ENCODE measurements at regions not wholly inside any gene's neighbourhood (a gene's known extent, or its start where the extent isn't known, plus 50 kb on each side); places are given as distances from the start of the nearest gene placed in this dataset.

DNA sequence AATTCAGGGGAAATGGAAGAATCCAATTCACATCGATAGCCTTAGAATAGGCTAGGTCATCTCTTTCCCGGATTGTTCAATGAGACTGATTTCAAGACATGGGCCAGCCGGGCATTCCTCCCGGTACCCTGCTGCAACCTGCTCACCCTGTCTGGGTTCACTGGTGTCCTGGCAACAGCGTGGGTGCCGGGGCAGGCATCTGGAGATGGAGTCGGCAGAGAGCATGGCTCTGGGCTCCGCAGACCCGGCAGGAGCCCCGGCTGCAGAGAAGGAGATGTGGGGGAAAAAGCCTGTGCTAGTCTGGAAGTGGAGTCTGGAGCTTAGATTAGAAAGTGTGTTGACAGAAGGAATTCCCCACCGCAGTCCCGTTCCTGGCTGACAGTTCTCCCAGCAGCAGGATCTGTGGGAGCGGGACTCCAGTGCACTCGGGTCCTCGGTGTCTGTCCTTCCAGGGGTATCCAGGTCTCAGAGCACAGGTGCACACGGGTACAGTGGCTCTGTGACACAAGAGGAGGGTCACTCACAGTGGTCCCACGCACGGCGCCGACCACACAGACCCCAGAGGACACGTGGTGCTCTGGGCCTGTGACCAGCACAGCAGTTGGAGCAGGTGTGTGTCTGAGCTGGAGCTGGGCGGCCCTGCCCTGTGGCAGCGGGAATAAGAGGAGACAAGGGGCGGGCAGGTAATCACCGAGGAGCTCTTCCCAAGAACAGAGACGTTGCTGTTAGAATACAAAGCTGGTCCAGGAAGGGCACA, 65.7 kb upstream of the PITRM1 start:
- 91% methylated on average over 26 of the region's 26 CpGs for WGBS
- Histone ChIP-seq H3K27ac (ENCODE audit: low read depth, low read length) (no peak overlapping the region), H3K9me3 (ENCODE audit: insufficient read depth, low read depth, low read length) (no peaks in the 10 kb centered on the region; the same call in 1 of the 2 replicates), H3K4me3 (ENCODE audit: low read length) (no peak overlapping the region), H3K36me3 (ENCODE audit: insufficient read depth, low read length) (no peaks in the 10 kb centered on the region), H3K27me3 (ENCODE audit: insufficient read depth, low read length) (no peaks in the 10 kb centered on the region), H3K9ac (ENCODE audit: low read depth, low read length) (no peak overlapping the region), H3K4me1 (ENCODE audit: insufficient read depth, low read length) (no peaks in the 10 kb centered on the region)

DNA sequence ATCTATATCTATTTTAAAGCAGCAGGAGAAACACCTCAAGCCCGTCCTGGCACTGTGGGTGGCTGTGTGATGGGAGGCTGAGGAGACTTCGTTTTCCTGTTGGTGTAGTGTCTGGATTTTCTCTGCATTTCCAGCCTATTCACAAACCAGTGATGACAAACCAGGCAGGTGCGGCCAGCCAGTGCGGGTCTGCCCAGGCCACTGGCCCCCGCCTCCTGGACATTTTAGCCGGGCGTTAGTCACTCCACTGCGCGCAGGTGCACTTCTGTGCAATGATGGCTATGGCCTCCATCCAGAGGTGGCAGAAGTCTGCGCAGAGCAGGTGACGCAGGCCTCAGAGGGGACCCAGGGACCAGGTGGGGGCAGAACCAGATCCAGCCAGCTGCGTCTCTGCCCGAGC, 64.9 kb upstream of the PITRM1 start:
- H3K27ac ChIP-seq (ENCODE audit: low read depth, low read length) = no peak overlapping the region
- no peaks in the 10 kb centered on the region for H3K4me1 ChIP-seq (ENCODE audit: insufficient read depth, low read length)
- 95% methylated on average over 12 of the region's 13 CpGs for WGBS

GRCh38 chr10:3236644-3237404, 64.2 kb upstream of the PITRM1 start:
- no peaks in the 10 kb centered on the region; the same call in 1 of the 2 replicates for H3K9me3 ChIP-seq (ENCODE audit: insufficient read depth, low read depth, low read length)
- H3K27me3 ChIP-seq (ENCODE audit: insufficient read depth, low read length) = no peaks in the 10 kb centered on the region
- no peaks in the 10 kb centered on the region for H3K36me3 ChIP-seq (ENCODE audit: insufficient read depth, low read length)
- WGBS = 96% methylated on average over 15 of the region's 15 CpGs
- H3K9ac ChIP-seq (ENCODE audit: low read depth, low read length) = no peak overlapping the region
- H3K4me3 ChIP-seq (ENCODE audit: low read length) = no peak overlapping the region
- H3K27ac ChIP-seq (ENCODE audit: low read depth, low read length) = no peak overlapping the region
- no peaks in the 10 kb centered on the region for H3K4me1 ChIP-seq (ENCODE audit: insufficient read depth, low read length)

More for the DNA sequence above, 64.9 kb upstream of the PITRM1 start:
- no peak overlapping the region for H3K4me3 ChIP-seq (ENCODE audit: low read length)
- H3K9ac ChIP-seq (ENCODE audit: low read depth, low read length) = no peak overlapping the region
- no peaks in the 10 kb centered on the region for H3K36me3 ChIP-seq (ENCODE audit: insufficient read depth, low read length)
- H3K9me3 ChIP-seq (ENCODE audit: insufficient read depth, low read depth, low read length) = no peaks in the 10 kb centered on the region; the same call in 1 of the 2 replicates
- H3K27me3 ChIP-seq (ENCODE audit: insufficient read depth, low read length) = no peaks in the 10 kb centered on the region

GRCh38 chr10:3235996-3236510, 63.5 kb upstream of the PITRM1 start:
- Histone ChIP-seq H3K9ac (ENCODE audit: low read depth, low read length) (no peak overlapping the region), H3K27ac (ENCODE audit: low read depth, low read length) (no peak overlapping the region), H3K9me3 (ENCODE audit: insufficient read depth, low read depth, low read length) (no peaks in the 10 kb centered on the region; the same call in 1 of the 2 replicates), H3K36me3 (ENCODE audit: insufficient read depth, low read length) (no peaks in the 10 kb centered on the region), H3K27me3 (ENCODE audit: insufficient read depth, low read length) (no peaks in the 10 kb centered on the region), H3K4me1 (ENCODE audit: insufficient read depth, low read length) (no peaks in the 10 kb centered on the region), H3K4me3 (ENCODE audit: low read length) (no peak overlapping the region)
- 95% methylated on average over 15 of the region's 15 CpGs for WGBS

- H3K4me1 ChIP-seq (ENCODE audit: insufficient read depth, low read length) = no peaks in the 10 kb centered on the region
- H3K4me3 ChIP-seq (ENCODE audit: low read length) = no peak overlapping the region
- no peak overlapping the region for H3K27ac ChIP-seq (ENCODE audit: low read depth, low read length)
- WGBS = 99% methylated on average over 10 of the region's 10 CpGs
- H3K9me3 ChIP-seq (ENCODE audit: insufficient read depth, low read depth, low read length) = no peaks in the 10 kb centered on the region; the same call in 1 of the 2 replicates
- no peaks in the 10 kb centered on the region for H3K36me3 ChIP-seq (ENCODE audit: insufficient read depth, low read length)
- H3K9ac ChIP-seq (ENCODE audit: low read depth, low read length) = no peak overlapping the region
- H3K27me3 ChIP-seq (ENCODE audit: insufficient read depth, low read length) = no peaks in the 10 kb centered on the region
These were observed 62.8 kb upstream of the PITRM1 start for GRCh38 chr10:3235395-3235794.

GRCh38 chr10:3233486-3233990, 61.0 kb upstream of the PITRM1 start:
- Histone ChIP-seq H3K36me3 (ENCODE audit: insufficient read depth, low read length) (no peaks in the 10 kb centered on the region), H3K9ac (ENCODE audit: low read depth, low read length) (no peak overlapping the region), H3K27ac (ENCODE audit: low read depth, low read length) (no peak overlapping the region)

DNA sequence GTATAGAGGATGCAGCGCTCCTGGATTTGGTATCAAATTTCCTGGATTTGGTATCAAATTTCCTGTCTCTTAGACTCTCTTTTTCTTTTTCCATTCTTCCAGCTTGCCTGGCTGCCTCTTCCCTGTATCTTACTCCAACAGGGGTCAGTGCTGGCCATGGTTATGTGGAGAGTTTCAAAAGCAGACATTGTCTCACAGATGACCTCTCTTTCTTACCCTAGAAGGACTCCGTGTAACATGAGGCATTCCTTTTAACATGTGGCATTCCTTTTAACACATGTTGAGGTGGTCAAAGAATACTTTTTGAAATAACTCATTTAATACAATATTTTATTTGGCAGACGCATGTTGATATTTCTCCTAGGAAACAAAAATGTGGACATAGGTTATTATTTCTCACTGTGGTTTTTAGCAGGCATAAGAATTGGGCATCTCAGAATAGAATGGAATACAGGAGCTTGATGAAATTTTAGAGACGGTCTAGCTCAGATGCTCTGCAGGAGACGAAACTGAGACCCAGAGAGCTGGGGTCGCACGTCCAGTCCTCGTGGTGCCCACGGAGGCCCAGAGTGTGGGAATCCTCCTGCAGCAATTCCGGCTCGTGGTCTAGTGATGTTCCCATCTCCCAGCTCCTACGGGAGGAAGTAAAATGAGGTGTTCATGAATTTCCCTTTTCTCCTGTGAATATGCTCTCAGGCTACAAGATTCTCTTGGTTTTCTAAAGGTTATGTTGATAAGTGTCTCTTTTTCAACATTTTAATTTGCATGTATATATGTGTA, 59.6 kb upstream of the PITRM1 start:
- no peaks in the 10 kb centered on the region for H3K27me3 ChIP-seq (ENCODE audit: insufficient read depth, low read length)
- H3K4me3 ChIP-seq (ENCODE audit: low read length) = no peak overlapping the region
- H3K4me1 ChIP-seq (ENCODE audit: insufficient read depth, low read length) = peaks cover 4% of the 10 kb centered on the region; the same call in 1 of the 2 replicates
- H3K9ac ChIP-seq (ENCODE audit: low read depth, low read length) = no peak overlapping the region
- no peaks in the 10 kb centered on the region for H3K36me3 ChIP-seq (ENCODE audit: insufficient read depth, low read length)
- WGBS = 91% methylated on average over 11 of the region's 12 CpGs
- H3K9me3 ChIP-seq (ENCODE audit: insufficient read depth, low read depth, low read length) = no peaks in the 10 kb centered on the region; the same call in 1 of the 2 replicates
- no peak overlapping the region for H3K27ac ChIP-seq (ENCODE audit: low read depth, low read length)

More at GRCh38 chr10:3233486-3233990, 61.0 kb upstream of the PITRM1 start:
- Histone ChIP-seq H3K27me3 (ENCODE audit: insufficient read depth, low read length) (no peaks in the 10 kb centered on the region), H3K4me1 (ENCODE audit: insufficient read depth, low read length) (no peaks in the 10 kb centered on the region), H3K9me3 (ENCODE audit: insufficient read depth, low read depth, low read length) (no peaks in the 10 kb centered on the region; the same call in 1 of the 2 replicates), H3K4me3 (ENCODE audit: low read length) (no peak overlapping the region)
- 98% methylated on average over 5 of the region's 5 CpGs for WGBS

GRCh38 chr10:3229815-3230214, 57.2 kb upstream of the PITRM1 start:
- H3K4me1 ChIP-seq (ENCODE audit: insufficient read depth, low read length) = peaks cover 4% of the 10 kb centered on the region; the same call in 1 of the 2 replicates
- H3K27ac ChIP-seq (ENCODE audit: low read depth, low read length) = no peak overlapping the region
- H3K4me3 ChIP-seq (ENCODE audit: low read length) = no peak overlapping the region
- 81% methylated on average over 2 of the region's 3 CpGs for WGBS
- H3K36me3 ChIP-seq (ENCODE audit: insufficient read depth, low read length) = no peaks in the 10 kb centered on the region
- no peak overlapping the region for H3K9ac ChIP-seq (ENCODE audit: low read depth, low read length)
- no peaks in the 10 kb centered on the region for H3K27me3 ChIP-seq (ENCODE audit: insufficient read depth, low read length)
- H3K9me3 ChIP-seq (ENCODE audit: insufficient read depth, low read depth, low read length) = no peaks in the 10 kb centered on the region; the same call in 1 of the 2 replicates

DNA sequence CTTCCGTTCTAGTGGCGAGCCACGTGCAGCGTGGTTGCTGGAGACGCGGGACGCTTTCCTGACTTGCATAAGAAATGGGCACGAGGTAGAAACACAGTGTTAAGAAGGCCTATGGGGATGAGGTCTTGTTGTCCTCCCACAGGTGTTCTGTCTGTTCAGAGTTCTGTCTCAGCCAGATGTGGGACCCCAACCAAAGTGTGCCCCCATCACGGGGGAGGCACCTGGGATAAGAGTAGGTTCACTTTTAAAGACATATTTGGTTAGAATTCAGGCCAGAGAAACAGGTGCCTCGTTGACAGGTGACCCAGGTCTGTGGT, 56.0 kb upstream of the PITRM1 start:
- 87% methylated on average over 10 of the region's 10 CpGs for WGBS
- Histone ChIP-seq H3K9me3 (ENCODE audit: insufficient read depth, low read depth, low read length) (no peaks in the 10 kb centered on the region), H3K9ac (ENCODE audit: low read depth, low read length) (no peak overlapping the region)

GRCh38 chr10:3226960-3227744, 54.6 kb upstream of the PITRM1 start:
- H3K27me3 ChIP-seq (ENCODE audit: insufficient read depth, low read length) = no peaks in the 10 kb centered on the region
- no peak overlapping the region for H3K9ac ChIP-seq (ENCODE audit: low read depth, low read length)
- no peak overlapping the region for H3K4me3 ChIP-seq (ENCODE audit: low read length)
- no peak overlapping the region for H3K27ac ChIP-seq (ENCODE audit: low read depth, low read length)
- 87% methylated on average over 10 of the region's 11 CpGs for WGBS
- H3K4me1 ChIP-seq (ENCODE audit: insufficient read depth, low read length) = peaks cover 4% of the 10 kb centered on the region; the same call in 1 of the 2 replicates
- no peaks in the 10 kb centered on the region for H3K36me3 ChIP-seq (ENCODE audit: insufficient read depth, low read length)
- H3K9me3 ChIP-seq (ENCODE audit: insufficient read depth, low read depth, low read length) = no peaks in the 10 kb centered on the region

More for the DNA sequence above, 56.0 kb upstream of the PITRM1 start:
- H3K27me3 ChIP-seq (ENCODE audit: insufficient read depth, low read length) = no peaks in the 10 kb centered on the region
- H3K4me3 ChIP-seq (ENCODE audit: low read length) = no peak overlapping the region
- H3K4me1 ChIP-seq (ENCODE audit: insufficient read depth, low read length) = peaks cover 4% of the 10 kb centered on the region; the same call in 1 of the 2 replicates
- no peaks in the 10 kb centered on the region for H3K36me3 ChIP-seq (ENCODE audit: insufficient read depth, low read length)
- H3K27ac ChIP-seq (ENCODE audit: low read depth, low read length) = no peak overlapping the region
